Stimulated activated CD4-positive, alpha-beta T cell treated with anti-CD3 and anti-CD28 coated beads, Interleukin-1b, Interleukin-23, amount 100 ng/mL, for 24 hours (primary cell): ENCODE measurements at regions not wholly inside any gene's neighbourhood (a gene's known extent, or its start where the extent isn't known, plus 50 kb on each side); places are given as distances from the start of the nearest gene placed in this dataset.
"Not testable (repeated sequence)": the region's sequence is repeated elsewhere in the genome, so short reads cannot be mapped to it uniquely, and the experiment has no call there.

ENCODE experiments used
- DNase-seq, 4 experiments: peaks; one replicate each; pipeline ENCODE4 v3.0.0-alpha.2; 2020; ENCODE audit warnings: low read depth in 4 of 4, low spot score in 1 of 4

DNA sequence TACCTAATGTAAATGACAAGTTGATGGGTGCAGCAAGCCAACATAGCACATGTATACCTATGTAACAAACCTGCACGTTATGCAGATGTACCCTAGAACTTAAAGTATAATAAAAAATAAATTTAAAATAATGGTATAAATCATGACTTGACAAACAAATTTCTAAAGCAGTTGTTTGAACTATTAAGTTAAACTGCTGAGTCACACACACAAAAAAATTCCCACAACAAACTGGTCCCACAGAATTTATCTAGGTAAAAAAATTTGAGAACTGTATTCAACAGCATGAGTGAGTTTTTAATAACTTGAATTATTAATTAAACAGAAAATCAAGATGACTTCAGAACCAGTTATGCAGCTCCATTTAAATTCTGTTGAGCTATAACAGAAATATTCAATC is 186.0 kb upstream of the SOX6 start:
- no peak for DNase-seq

DNA sequence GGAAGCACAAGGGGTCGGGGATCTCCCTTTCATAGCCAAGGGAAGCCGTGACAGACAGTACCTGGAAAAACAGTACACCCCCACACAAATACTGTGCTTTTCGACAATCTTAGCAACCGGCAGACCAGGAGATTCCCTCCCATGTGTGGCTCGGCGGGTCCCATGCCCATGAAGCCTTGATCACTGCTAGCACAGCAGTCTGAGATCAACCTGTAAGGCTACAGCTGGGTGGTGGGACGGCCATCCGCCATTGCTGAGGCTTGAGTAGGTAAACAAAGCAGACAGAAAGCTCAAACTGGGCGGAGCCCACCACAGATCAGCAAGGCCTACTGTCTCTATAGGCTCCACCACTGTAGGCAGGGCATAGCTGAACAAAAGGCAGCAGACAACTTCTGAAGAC is 180.2 kb upstream of the SOX6 start:
- DNase-seq: no peak

DNA sequence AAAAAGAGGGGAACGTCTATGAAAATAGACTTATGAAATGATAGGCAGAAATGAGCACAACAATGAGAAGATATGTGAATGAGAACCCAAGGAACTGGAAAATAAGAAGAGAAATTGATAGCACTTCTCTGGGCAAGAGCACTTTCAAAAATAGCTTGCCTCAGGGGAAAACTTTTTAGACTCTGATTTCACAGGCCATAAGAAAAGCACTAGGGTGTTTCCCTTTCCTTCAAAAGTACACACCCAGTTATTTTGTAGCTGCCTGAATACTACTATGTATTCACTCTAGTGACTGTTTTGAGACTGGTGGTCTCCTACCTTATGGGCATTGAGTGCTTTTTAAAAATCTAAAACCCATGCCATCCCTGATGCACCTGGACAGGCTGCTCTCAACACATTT is 172.3 kb upstream of the SOX6 start:
- DNase-seq: no peak

- no peak for DNase-seq
Measured at GRCh38 chr11:16527525-16528246, 171.3 kb upstream of the SOX6 start.

DNA sequence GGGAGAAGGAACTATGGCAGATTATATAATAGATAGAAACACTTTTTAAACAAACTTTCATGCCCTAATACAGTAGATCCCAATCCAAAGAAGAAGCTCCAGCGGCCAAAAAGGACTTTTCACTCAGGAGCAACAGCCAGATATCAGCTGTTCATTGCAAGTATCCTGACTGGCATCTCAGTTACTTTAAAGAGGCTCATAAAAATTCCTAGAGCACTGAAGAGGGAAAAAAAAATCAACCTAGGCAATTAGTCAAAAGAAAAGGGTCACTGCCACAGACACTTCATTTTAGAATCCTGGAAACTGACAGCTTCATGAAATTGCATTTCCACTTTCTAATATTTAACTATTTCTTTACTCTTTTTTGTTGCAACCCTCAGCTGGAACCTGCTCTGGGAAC is 170.6 kb upstream of the SOX6 start:
- no peak for DNase-seq

DNA sequence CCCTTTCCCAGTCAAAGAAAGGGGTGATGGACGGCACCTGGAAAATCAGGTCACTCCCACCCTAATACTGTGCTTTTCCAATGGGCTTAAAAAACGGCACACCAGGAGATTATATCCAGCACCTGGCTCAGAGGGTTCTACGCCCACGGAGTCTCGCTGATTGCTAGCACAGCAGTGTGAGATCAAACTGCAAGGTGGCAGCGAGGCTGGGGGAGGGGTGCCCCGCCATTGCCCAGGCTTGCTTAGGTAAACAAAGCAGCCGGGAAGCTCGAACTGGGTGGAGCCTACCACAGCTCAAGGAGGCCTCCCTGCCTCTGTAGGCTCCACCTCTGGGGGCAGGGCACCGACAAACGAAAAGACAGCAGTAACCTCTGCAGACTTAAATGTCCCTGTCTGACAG is 164.4 kb upstream of the SOX6 start:
- DNase-seq: not testable (repeated sequence)

DNA sequence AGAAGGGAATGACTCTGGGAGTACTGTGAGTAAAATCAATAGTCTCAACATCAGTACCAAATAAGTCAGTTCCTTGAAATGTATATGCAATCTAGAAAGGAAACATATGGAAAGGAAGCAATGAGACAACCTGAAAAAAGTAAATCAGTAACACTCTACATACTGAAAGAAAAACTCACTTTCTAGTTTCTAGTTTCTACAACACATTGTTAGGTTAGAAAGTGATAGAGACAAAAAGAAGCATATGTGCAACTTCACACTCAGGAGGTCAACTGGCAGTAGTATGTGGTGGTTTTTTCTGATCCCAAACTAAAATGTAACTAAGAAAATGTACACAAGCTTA is 156.5 kb upstream of the SOX6 start:
- no peak for DNase-seq

DNA sequence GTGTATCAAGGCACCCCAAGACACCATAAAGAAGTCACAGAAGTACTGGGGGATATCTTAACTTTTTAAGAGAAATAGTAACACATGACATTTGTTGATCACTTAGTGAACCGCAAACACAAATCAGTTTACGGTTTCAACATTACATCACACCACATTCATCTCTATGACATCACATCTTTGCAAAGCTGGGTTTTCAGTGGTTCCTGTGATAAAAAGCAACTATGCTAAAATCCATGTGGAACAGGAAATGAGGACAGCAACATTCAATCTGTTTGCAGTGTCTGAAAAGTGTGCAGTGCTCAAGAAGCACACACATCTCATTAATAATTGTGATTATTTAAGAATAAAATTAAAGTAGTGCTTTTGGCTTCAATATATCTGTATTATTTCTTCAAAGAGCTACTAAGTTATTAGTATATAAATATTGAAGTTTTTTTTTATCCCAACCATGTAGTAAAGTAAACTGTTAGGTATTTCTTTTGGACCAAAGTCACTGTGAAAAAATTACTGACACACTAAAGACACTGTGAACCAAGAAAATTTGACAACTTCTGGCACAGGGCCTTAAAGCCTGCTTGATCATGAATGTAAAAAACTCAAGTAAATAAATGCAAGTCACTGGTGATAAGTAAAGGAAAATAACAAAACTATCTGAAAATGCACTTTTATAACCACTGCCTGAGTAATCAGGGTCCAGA is 156.0 kb upstream of the SOX6 start:
- no peak for DNase-seq

DNA sequence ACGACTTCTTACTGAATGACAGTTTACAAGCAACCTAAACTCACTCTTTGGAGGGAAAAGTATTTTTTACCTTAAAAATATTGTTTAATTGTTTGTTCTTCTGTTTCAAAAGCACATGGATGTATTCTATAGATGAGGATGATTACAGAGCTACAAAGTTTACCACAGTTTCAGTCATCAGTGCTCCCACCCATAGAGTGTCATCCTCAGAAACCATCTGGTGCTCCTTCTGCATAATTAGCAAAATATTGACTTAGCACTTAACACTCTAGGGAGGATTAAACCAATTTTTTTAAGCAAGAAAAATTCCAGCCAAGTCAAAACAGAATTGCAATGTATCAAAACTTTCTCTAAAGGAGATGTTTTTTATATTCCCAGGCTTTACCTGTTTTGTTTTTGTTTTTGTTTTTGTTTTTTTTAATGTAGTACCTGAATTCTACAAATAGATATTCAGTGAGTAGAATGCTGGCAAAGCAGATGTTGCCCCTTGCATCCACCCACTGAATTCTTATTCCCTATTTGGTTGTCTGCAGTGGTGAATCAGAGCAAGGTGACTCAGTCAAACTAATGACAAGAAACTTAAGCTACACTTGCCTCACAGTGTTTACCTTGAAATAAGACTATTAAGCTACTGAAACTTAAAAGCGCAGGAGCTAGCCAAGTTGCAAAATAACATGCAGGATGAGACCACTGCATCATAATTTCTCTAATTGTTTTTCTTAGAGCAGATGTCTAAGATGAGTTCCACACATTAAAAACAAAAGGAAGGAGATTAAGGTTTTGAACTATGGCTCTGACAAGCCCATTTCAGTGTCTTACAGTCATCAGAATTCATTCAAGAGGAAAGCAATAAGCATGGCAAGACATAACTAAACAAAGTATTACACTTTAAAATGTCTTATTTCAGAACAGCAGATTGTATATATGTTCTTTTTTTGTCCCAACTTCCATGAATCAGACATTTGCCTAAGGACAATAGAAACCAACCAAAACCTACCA is 155.1 kb upstream of the SOX6 start:
- DNase-seq: no peak

DNA sequence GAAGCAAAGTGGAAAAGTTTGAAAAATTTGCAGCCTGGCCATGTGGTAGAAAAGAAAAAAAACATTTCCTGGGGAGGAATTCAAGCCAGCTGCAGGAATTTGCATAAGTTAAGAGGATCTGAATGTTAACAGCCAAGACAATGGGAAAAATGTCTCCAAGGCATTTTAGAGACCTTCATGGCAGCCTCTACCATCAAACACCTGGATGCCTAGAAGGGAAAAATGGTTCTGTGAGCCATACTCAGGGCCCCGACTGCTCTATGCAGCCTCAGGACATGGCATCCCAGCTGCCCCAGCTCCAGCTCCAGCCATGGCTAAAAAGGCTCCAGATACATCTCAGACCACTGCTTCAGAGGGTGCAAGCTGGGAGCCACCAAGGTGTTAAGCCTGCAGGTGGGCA is 149.1 kb upstream of the SOX6 start:
- no peak for DNase-seq

DNA sequence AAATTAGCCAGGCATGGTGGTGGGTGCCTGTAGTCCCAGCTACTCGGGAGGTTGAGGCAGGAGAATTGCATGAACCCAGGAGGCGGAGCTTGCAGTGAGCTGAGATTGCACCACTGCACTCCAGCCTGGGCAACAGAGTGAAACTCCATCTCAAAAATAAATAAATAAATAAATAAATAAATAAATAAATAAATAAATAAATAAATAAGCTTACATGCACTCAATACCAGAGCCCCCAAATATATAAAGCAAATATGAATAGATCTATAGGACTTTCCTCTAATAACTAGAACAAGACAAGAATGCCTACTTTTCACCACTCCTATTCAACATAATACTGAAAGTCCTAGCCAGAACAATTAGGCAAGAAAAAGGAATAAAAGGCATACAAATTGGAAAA is 147.5 kb upstream of the SOX6 start:
- not testable (repeated sequence) for DNase-seq

DNA sequence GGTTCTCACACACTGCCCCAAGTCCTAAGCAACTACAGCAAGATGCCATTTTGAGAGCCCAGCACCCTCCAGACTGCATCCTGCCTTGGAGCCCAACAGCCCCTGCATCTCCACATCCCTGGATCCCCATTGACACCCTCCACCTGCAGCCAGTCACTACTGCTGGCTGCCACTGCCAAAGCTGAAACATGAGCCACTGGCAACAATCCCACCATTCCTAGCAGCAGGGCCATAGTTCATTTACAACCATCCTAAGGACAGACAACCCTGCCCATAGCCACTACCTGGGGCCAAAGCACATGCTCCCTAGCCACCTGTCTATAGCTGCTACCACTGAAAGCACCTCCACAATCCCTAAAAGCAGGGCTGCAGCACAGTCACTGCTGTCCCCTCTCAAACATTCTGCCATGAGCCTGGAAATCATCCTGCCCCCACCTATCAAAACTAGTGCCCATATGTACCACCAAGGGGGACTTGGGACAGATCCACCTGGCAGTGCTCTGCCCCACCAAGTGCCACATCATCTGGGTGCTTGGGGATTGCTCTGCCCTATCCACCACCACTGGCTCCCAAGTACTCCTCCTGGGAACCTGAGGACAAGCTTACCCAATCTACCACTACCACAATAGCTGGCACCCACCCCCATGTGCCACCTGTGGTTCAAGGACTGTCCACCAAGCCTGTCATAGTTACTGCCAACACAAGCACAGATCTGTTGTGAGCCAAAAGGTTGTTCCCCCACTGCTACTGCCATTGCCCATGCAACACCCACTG is 138.8 kb upstream of the SOX6 start:
- no peak for DNase-seq

- DNase-seq: no peak
Measured at GRCh38 chr11:16484434-16484833, 128.1 kb upstream of the SOX6 start.

DNA sequence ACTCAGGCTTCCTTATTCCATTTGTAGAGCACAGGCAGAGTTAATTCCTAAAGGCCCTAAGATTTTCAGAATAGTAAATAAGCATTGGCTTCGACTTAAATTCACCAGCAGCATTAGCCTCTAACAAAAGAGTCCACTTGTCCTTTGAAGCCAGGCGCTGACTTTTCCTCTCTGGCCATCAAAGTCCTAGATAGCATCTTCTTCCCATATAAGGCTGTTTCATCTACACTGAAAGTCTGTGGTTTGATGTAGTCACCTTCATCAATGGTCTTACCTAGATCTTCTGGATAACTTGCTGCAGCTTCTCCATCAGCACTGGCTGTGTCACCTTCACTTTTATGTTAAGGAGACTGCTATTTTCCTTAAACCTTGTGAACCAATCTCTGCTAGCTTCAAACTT is 118.3 kb upstream of the SOX6 start:
- DNase-seq: no peak

GRCh38 chr11:16469968-16470367 is 113.6 kb upstream of the SOX6 start:
- no peak for DNase-seq

- no peak for DNase-seq
Measured at GRCh38 chr11:16468735-16469453, 112.5 kb upstream of the SOX6 start.

DNA sequence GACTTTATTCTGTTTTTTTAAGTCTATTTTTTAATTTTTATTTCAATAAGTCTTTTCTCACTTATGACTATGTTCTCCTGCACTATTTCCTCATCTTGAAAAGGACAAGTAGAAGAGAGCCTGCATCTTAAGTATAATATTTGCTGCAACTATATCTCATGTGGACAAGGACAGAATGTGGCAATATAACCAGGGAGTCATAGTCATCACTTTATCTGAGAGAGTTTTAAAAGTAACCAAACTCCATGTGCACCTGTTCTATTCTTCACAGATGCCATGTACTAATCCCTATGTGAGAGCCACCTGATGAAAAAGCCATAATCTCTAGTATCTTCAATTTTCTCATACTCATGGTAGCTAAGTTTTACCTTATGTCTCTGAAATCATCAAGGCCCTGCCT is 104.2 kb upstream of the SOX6 start:
- no peak for DNase-seq

- no peak for DNase-seq
Measured at GRCh38 chr11:16456366-16456765, 100.0 kb upstream of the SOX6 start.

- no peak for DNase-seq
Measured at GRCh38 chr11:16454289-16454863, 98.0 kb upstream of the SOX6 start.

DNA sequence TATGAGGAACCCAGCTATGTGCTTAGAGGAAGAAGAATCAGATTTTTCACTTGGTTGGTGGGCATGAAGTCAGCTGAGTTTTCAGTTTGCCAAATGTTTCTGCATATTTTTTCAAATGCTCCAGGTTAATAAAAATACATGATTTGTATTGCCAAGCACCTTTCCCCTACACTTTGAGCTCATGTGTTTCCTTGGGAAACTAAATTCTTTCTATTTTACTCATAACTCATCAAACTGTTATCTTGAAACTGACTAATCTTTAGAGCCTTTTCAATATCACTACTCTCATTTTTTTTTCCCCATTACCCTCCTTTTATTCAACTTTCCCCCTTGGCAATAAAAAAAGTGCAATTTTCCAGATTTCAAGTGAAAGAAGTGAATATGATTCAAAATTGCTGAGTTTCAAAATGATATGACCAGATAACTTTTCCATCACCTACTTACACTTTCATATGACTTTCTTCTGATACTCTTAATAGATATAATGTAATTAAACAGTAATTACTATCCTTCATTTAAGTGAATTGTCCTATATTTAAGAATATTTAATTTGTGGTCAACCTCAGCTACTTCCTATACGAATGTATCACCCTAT is 91.9 kb upstream of the SOX6 start:
- DNase-seq: no peak
